ENCODE measurements at regions not wholly inside any gene's neighbourhood (a gene's known extent, or its start where the extent isn't known, plus 50 kb on each side); places are given as distances from the start of the nearest gene placed in this dataset.
"Not testable (repeated sequence)": the region's sequence is repeated elsewhere in the genome, so short reads cannot be mapped to it uniquely, and the experiment has no call there.

GRCh38 chr16:58862334-58863021, 128.4 kb upstream of the GOT2 start:
- no peak for TF ChIP-seq CTCF (IDR thresholded peaks at IDR 0.05; ENCODE audit: borderline replicate concordance, insufficient read depth, low read depth, low read length)
- H3K4me3 ChIP-seq (ENCODE audit: low read depth, low read length) = no peak overlapping the region

GRCh38 chr16:58859958-58860669, 126.0 kb upstream of the GOT2 start:
- H3K4me3 ChIP-seq (ENCODE audit: low read depth, low read length) = no peak overlapping the region

GRCh38 chr16:58858577-58858976, 124.5 kb upstream of the GOT2 start:
- H3K4me3 ChIP-seq (ENCODE audit: low read depth, low read length) = not testable (repeated sequence)

More at GRCh38 chr16:58859958-58860669, 126.0 kb upstream of the GOT2 start:
- TF ChIP-seq CTCF (IDR thresholded peaks at IDR 0.05; ENCODE audit: borderline replicate concordance, insufficient read depth, low read depth, low read length) = no peak

- TF ChIP-seq CTCF (IDR thresholded peaks at IDR 0.05; ENCODE audit: borderline replicate concordance, insufficient read depth, low read depth, low read length) = no peak
Measured at GRCh38 chr16:58855291-58855863, 121.3 kb upstream of the GOT2 start.

GRCh38 chr16:58853854-58854791, 120.0 kb upstream of the GOT2 start:
- H3K4me3 ChIP-seq (ENCODE audit: low read depth, low read length) = no peak overlapping the region
- TF ChIP-seq CTCF (IDR thresholded peaks at IDR 0.05; ENCODE audit: borderline replicate concordance, insufficient read depth, low read depth, low read length) = no peak

More at GRCh38 chr16:58855291-58855863, 121.3 kb upstream of the GOT2 start:
- no peak overlapping the region for H3K4me3 ChIP-seq (ENCODE audit: low read depth, low read length)

GRCh38 chr16:58850678-58851020, 116.5 kb upstream of the GOT2 start:
- H3K4me3 ChIP-seq (ENCODE audit: low read depth, low read length) = no peak overlapping the region
- TF ChIP-seq CTCF (IDR thresholded peaks at IDR 0.05; ENCODE audit: borderline replicate concordance, insufficient read depth, low read depth, low read length) = no peak
